Endodermal cell (in vitro differentiated cells): ENCODE measurements at regions not wholly inside any gene's neighbourhood (a gene's known extent, or its start where the extent isn't known, plus 50 kb on each side); places are given as distances from the start of the nearest gene placed in this dataset.

Experiments used
- DNase-seq: peaks from one replicate; pipeline ENCODE4 v3.0.0-alpha.2; 2017
- H3K27ac ChIP-seq: 2 replicates; pipeline ENCODE4 v1.5.1; 2013; ENCODE audit warnings: mild to moderate bottlenecking, low read depth, low read length, moderate library complexity
- H3K27me3 ChIP-seq: 2 replicates; pipeline ENCODE4 v1.6.1; 2013; ENCODE audit warnings: mild to moderate bottlenecking, low read length, moderate library complexity; ENCODE audit not compliant: insufficient read depth, control insufficient read depth, poor library complexity, severe bottlenecking
- H3K36me3 ChIP-seq: 2 replicates; pipeline ENCODE4 v1.7.0; 2013; ENCODE audit warnings: mild to moderate bottlenecking, low read length, moderate library complexity; ENCODE audit not compliant: control insufficient read depth, insufficient read depth
- H3K4me1 ChIP-seq: one replicate; pipeline ENCODE4 v1.7.0; 2013; ENCODE audit warnings: low read length; ENCODE audit not compliant: control insufficient read depth, insufficient read depth
- H3K4me3 ChIP-seq: 2 replicates; pipeline ENCODE4 v1.5.1; 2013; ENCODE audit warnings: mild to moderate bottlenecking, low read length, moderate library complexity
- H3K9ac ChIP-seq: 2 replicates; pipeline ENCODE4 v1.6.1; 2013; ENCODE audit warnings: mild to moderate bottlenecking, low read length, moderate library complexity; ENCODE audit not compliant: poor library complexity, severe bottlenecking; ENCODE audit errors: extremely low read depth
- H3K9me3 ChIP-seq: 2 replicates; pipeline ENCODE4 v1.6.1; 2013; ENCODE audit warnings: mild to moderate bottlenecking, low read length, moderate library complexity; ENCODE audit not compliant: control insufficient read depth
- H3K27ac Mint-ChIP-seq: 2 replicates; pipeline ENCODE4 v1.8.0; 2020; ENCODE audit warnings: mixed read lengths
- H3K27me3 Mint-ChIP-seq: 2 replicates; pipeline ENCODE4 v1.8.0; 2021; ENCODE audit warnings: mild to moderate bottlenecking, mixed read lengths; ENCODE audit not compliant: insufficient read depth
- H3K36me3 Mint-ChIP-seq: 2 replicates; pipeline ENCODE4 v1.8.0; 2020; ENCODE audit warnings: low read depth, mixed read lengths
- H3K4me1 Mint-ChIP-seq: 2 replicates; pipeline ENCODE4 v1.8.0; 2020; ENCODE audit warnings: mixed read lengths
- H3K4me3 Mint-ChIP-seq: 2 replicates; pipeline ENCODE4 v1.8.0; 2020; ENCODE audit warnings: mild to moderate bottlenecking, moderate library complexity, mixed read lengths
- H3K9me3 Mint-ChIP-seq: 2 replicates; pipeline ENCODE4 v1.8.0; 2020; ENCODE audit warnings: mild to moderate bottlenecking, mixed read lengths
- WGBS, 2 experiments: methylation state at CpG; one replicate each; pipeline versions ENCODE4 v1.1.5 to v1.1.7; 2013; ENCODE audit warnings: missing lambda C conversion rate in 2 of 2, mixed read lengths in 1 of 2; ENCODE audit not compliant: insufficient coverage in 1 of 2, insufficient read length in 1 of 2; 5-methylcytosine and 5-hydroxymethylcytosine counted together
- TF ChIP-seq, protein P1 (sequence below): fragments of 200-600 bp; sonication (generic); conservative IDR thresholded peaks from 2 replicates; pipeline ENCODE4 v1.5.0; 2021; ENCODE audit warnings: antibody characterized with exemption, mild to moderate bottlenecking

DNA sequence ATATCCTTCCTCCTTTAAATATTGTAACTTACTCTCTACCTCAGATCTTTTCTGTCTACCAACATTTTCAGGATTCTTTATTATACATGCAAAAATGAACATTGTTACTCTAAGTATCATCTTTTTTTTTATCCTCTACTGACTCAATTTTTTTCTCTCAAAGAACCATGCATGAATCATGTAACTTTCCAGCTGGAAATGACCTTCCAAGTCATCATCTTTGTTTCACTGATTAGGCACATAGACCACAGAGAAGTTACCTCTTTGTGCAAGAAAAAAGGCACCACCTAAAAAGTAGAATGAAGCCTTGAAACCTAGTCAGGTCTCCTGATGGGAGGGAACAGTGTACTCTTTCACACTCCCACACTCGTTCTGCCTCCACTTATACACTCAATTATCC lies 234.9 kb downstream of the HGF start:
- H3K36me3 ChIP-seq = no peaks in the 10 kb centered on the region
- 83 to 89% methylated on average over 1 of the region's 1 CpG for WGBS, 2 experiments
- H3K27me3 ChIP-seq = no peaks in the 10 kb centered on the region
- no peaks in the 10 kb centered on the region for H3K9me3 ChIP-seq
- no peak overlapping the region for H3K27ac Mint-ChIP-seq
- DNase-seq = no peak
- TF ChIP-seq, protein P1, sequence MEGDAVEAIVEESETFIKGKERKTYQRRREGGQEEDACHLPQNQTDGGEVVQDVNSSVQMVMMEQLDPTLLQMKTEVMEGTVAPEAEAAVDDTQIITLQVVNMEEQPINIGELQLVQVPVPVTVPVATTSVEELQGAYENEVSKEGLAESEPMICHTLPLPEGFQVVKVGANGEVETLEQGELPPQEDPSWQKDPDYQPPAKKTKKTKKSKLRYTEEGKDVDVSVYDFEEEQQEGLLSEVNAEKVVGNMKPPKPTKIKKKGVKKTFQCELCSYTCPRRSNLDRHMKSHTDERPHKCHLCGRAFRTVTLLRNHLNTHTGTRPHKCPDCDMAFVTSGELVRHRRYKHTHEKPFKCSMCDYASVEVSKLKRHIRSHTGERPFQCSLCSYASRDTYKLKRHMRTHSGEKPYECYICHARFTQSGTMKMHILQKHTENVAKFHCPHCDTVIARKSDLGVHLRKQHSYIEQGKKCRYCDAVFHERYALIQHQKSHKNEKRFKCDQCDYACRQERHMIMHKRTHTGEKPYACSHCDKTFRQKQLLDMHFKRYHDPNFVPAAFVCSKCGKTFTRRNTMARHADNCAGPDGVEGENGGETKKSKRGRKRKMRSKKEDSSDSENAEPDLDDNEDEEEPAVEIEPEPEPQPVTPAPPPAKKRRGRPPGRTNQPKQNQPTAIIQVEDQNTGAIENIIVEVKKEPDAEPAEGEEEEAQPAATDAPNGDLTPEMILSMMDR = no peak
- peaks cover 3% of the 10 kb centered on the region for H3K9me3 Mint-ChIP-seq
- H3K4me3 ChIP-seq = no peak overlapping the region
- no peak overlapping the region for H3K9ac ChIP-seq
- no peak overlapping the region for H3K27ac ChIP-seq
- no peaks in the 10 kb centered on the region for H3K4me1 ChIP-seq
- H3K27me3 Mint-ChIP-seq = no peaks in the 10 kb centered on the region
- no peak overlapping the region for H3K4me3 Mint-ChIP-seq
- H3K36me3 Mint-ChIP-seq = no peaks in the 10 kb centered on the region
- peaks cover 3% of the 10 kb centered on the region for H3K4me1 Mint-ChIP-seq

DNA sequence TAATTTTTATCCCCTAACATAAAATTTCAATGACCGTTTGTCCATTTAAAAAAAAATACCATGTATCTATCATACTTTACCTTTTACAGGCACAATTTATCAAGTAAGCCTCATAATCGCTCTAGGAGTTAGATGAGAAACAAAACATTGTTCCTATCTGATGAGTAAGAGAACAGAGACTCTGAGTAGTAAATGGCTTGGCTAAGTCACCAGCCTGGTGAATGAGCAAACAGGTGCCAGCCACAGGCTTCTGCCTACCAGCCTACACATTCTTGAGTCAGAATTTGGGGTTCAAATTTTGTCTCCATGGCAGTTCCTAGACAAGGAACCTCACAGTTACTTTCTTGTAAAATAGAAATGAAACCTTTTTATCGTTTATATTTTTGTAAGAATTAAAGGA lies 235.4 kb downstream of the HGF start:
- TF ChIP-seq, protein P1 = no peak
- H3K9me3 ChIP-seq = no peaks in the 10 kb centered on the region
- H3K4me1 Mint-ChIP-seq = peaks cover 3% of the 10 kb centered on the region
- H3K4me3 ChIP-seq = no peak overlapping the region
- 86 to 87% methylated on average over 1 to 2 of the region's 3 CpGs for WGBS, 2 experiments
- H3K4me1 ChIP-seq = no peaks in the 10 kb centered on the region
- no peaks in the 10 kb centered on the region for H3K27me3 ChIP-seq
- no peaks in the 10 kb centered on the region for H3K36me3 ChIP-seq
- H3K27ac Mint-ChIP-seq = no peak overlapping the region
- H3K36me3 Mint-ChIP-seq = no peaks in the 10 kb centered on the region
- H3K27me3 Mint-ChIP-seq = no peaks in the 10 kb centered on the region
- H3K9me3 Mint-ChIP-seq = peaks cover 3% of the 10 kb centered on the region
- H3K27ac ChIP-seq = no peak overlapping the region
- DNase-seq = no peak
- no peak overlapping the region for H3K9ac ChIP-seq
- H3K4me3 Mint-ChIP-seq = no peak overlapping the region

DNA sequence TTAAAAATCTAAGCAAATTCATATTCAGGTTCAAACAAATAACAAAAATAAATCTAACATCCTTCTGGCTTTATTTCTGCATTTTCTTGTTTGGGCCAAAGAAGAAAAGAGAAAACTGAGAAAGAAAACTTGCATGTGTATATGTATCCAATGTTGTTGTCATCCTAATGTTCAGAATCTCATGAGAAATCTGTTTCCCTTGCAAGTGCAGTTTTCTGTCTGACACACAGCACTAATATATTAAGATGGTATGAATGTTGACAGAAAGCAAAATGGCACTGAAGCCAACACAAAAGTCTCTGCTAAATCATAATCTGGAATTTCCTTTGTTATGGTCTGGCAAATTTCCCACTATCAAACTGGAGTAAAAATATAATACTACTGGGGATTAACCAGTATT lies 235.9 kb downstream of the HGF start:
- H3K36me3 Mint-ChIP-seq = no peaks in the 10 kb centered on the region
- TF ChIP-seq, protein P1 = no peak
- H3K4me1 Mint-ChIP-seq = peaks cover 3% of the 10 kb centered on the region

More for the DNA sequence above, 235.9 kb downstream of the HGF start:
- Histone ChIP-seq H3K4me3 (no peak overlapping the region), H3K27me3 (no peaks in the 10 kb centered on the region), H3K4me1 (no peaks in the 10 kb centered on the region), H3K9ac (no peak overlapping the region), H3K9me3 (no peaks in the 10 kb centered on the region), H3K36me3 (no peaks in the 10 kb centered on the region), H3K27ac (no peak overlapping the region)
- H3K4me3 Mint-ChIP-seq = no peak overlapping the region
- no peaks in the 10 kb centered on the region for H3K27me3 Mint-ChIP-seq
- H3K27ac Mint-ChIP-seq = no peak overlapping the region
- H3K9me3 Mint-ChIP-seq = peaks cover 3% of the 10 kb centered on the region
- DNase-seq = no peak
